SK-N-SH treated with all-trans-retinoic acid at 6 μM for 48 hours (cell line): ENCODE measurements at regions not wholly inside any gene's neighbourhood (a gene's known extent, or its start where the extent isn't known, plus 50 kb on each side); places are given as distances from the start of the nearest gene placed in this dataset.

ENCODE experiments used
- ISL1 ChIP-seq: fragments of 250-450 bp; sonication (Bioruptor Pico); IDR thresholded peaks from 2 replicates; pipeline ENCODE4 v2.1.2; 2022; ENCODE audit warnings: mild to moderate bottlenecking, moderate library complexity
- RARB ChIP-seq: fragments of 250-450 bp; sonication (Bioruptor Pico); IDR thresholded peaks from 2 replicates; pipeline ENCODE4 v1.8.0; 2021; ENCODE audit warnings: mild to moderate bottlenecking, moderate library complexity
- TF ChIP-seq, protein P1 (sequence below): fragments of 250-450 bp; sonication (Bioruptor Pico); IDR thresholded peaks from 2 replicates; pipeline ENCODE4 v1.8.0; 2020; ENCODE audit warnings: mild to moderate bottlenecking, moderate library complexity, borderline replicate concordance

DNA sequence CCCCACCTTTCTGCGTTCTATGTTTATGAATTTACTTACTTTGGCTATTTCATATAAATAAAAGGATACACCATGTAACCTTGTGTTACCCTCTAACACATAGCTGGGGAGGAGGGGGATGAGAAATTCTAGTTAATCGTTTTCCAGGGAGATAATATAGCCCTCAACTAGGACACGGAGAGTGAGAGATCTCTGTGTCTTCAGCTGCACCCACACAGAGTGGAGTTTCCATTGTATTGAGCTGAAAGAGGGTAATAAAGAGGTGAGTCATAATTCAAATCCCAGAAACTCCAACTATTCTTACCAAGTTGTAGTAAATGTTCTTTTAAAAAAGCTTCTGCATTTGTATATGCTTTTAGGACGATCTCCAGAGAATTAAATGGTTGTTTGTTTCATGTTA, 110.1 kb upstream of the SULT1C3 start:
- TF ChIP-seq ISL1 (no peak), RARB (CRISPR knock-in tag) (no peak)
- TF ChIP-seq, protein P1, sequence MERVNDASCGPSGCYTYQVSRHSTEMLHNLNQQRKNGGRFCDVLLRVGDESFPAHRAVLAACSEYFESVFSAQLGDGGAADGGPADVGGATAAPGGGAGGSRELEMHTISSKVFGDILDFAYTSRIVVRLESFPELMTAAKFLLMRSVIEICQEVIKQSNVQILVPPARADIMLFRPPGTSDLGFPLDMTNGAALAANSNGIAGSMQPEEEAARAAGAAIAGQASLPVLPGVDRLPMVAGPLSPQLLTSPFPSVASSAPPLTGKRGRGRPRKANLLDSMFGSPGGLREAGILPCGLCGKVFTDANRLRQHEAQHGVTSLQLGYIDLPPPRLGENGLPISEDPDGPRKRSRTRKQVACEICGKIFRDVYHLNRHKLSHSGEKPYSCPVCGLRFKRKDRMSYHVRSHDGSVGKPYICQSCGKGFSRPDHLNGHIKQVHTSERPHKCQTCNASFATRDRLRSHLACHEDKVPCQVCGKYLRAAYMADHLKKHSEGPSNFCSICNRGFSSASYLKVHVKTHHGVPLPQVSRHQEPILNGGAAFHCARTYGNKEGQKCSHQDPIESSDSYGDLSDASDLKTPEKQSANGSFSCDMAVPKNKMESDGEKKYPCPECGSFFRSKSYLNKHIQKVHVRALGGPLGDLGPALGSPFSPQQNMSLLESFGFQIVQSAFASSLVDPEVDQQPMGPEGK: no peak
